CD14-positive monocyte (primary cell): ENCODE measurements at regions not wholly inside any gene's neighbourhood (a gene's known extent, or its start where the extent isn't known, plus 50 kb on each side); places are given as distances from the start of the nearest gene placed in this dataset.

Experiments used
- DNase-seq, 3 donors: peaks; one replicate each; pipeline ENCODE4 v3.0.0-alpha.2; 2011 to 2022
- H2AFZ ChIP-seq: 2 replicates; pipeline ENCODE4 v1.6.0; 2012; ENCODE audit warnings: mild to moderate bottlenecking, low read depth, low read length, inconsistent platforms; ENCODE audit not compliant: insufficient read depth, poor library complexity, severe bottlenecking
- H3K27ac ChIP-seq, 2 donors: 1 replicate in 1 of 2; 2 replicates in 1 of 2; pipeline ENCODE4 v1.5.1; 2012 to 2013; ENCODE audit warnings: low read length in 2 of 2, control low read depth in 1 of 2, inconsistent platforms in 1 of 2, low read depth in 1 of 2, mild to moderate bottlenecking in 1 of 2
- H3K27me3 ChIP-seq, 2 donors: one replicate each; pipeline versions ENCODE4 v1.6.0 to v1.6.1; 2011 to 2013; ENCODE audit warnings: low read length in 2 of 2; ENCODE audit not compliant: control insufficient read depth in 2 of 2, insufficient read depth in 2 of 2
- H3K36me3 ChIP-seq, 2 donors: replicated peaks in 1 of 2; 1 replicate in 1 of 2; 2 replicates in 1 of 2; pipeline versions ENCODE4 v1.5.1 to v1.6.1; 2012 to 2013; ENCODE audit warnings: low read length in 2 of 2, control low read depth in 1 of 2, inconsistent platforms in 1 of 2, mild to moderate bottlenecking in 1 of 2; ENCODE audit not compliant: insufficient read depth in 2 of 2, control insufficient read depth in 1 of 2
- H3K4me1 ChIP-seq, 2 donors: 1 replicate in 1 of 2; 2 replicates in 1 of 2; pipeline versions ENCODE4 v1.5.1 to v1.6.1; 2012 to 2013; ENCODE audit warnings: low read length in 2 of 2, control low read depth in 1 of 2, inconsistent platforms in 1 of 2, mild to moderate bottlenecking in 1 of 2, moderate library complexity in 1 of 2; ENCODE audit not compliant: insufficient read depth in 2 of 2, control insufficient read depth in 1 of 2
- H3K4me2 ChIP-seq: replicated peaks from 2 replicates; pipeline ENCODE3; 2012; ENCODE audit warnings: low read length, moderate library complexity, mild to moderate bottlenecking; ENCODE audit not compliant: poor library complexity, severe bottlenecking; ENCODE audit errors: extremely low read depth
- H3K4me3 ChIP-seq, 3 experiments: fragments of 200-600 bp in 1 of 3; sonication (generic) in 1 of 3; replicated peaks in 1 of 3; 1 replicate in 2 of 3; 2 replicates in 1 of 3; pipeline ENCODE4 v1.5.1; 2011 to 2013; ENCODE audit warnings: low read length in 3 of 3, mild to moderate bottlenecking in 3 of 3, control low read depth in 2 of 3, low read depth in 2 of 3, inconsistent platforms in 1 of 3, moderate library complexity in 1 of 3
- H3K79me2 ChIP-seq: 2 replicates; pipeline ENCODE4 v1.6.0; 2012; ENCODE audit warnings: mild to moderate bottlenecking, control low read depth, inconsistent platforms, low read length, moderate library complexity; ENCODE audit not compliant: insufficient read depth
- H3K9ac ChIP-seq: 2 replicates; pipeline ENCODE4 v1.6.0; 2017; ENCODE audit warnings: low read length, mild to moderate bottlenecking; ENCODE audit not compliant: insufficient read depth, poor library complexity, severe bottlenecking
- H3K9me3 ChIP-seq, 2 donors: replicated peaks in 1 of 2; 1 replicate in 1 of 2; 2 replicates in 1 of 2; pipeline versions ENCODE4 v1.5.1 to v1.6.1; 2012 to 2013; ENCODE audit warnings: low read length in 2 of 2, control low read depth in 1 of 2; ENCODE audit not compliant: control insufficient read depth in 1 of 2, insufficient read depth in 1 of 2
- H4K20me1 ChIP-seq: 2 replicates; pipeline ENCODE4 v1.6.0; 2012; ENCODE audit warnings: mild to moderate bottlenecking, low read length, control low read depth, moderate library complexity; ENCODE audit not compliant: insufficient read depth
- H3K27ac Mint-ChIP-seq, 7 donors: one replicate each; pipeline ENCODE4 v1.8.0; 2020; ENCODE audit warnings: mild to moderate bottlenecking in 7 of 7, mixed read lengths in 7 of 7, moderate library complexity in 6 of 7, inconsistent platforms in 2 of 7
- H3K27me3 Mint-ChIP-seq, 3 donors: one replicate each; pipeline ENCODE4 v1.8.0; 2021 to 2022; ENCODE audit warnings: low read depth in 3 of 3, mild to moderate bottlenecking in 3 of 3, mixed read lengths in 3 of 3, moderate library complexity in 3 of 3, inconsistent platforms in 1 of 3
- H3K36me3 Mint-ChIP-seq, 2 donors: one replicate each; pipeline ENCODE4 v1.8.0; 2020; ENCODE audit warnings: mixed read lengths in 2 of 2, inconsistent platforms in 1 of 2, mild to moderate bottlenecking in 1 of 2
- H3K4me1 Mint-ChIP-seq: one replicate; pipeline ENCODE4 v1.8.0; 2020; ENCODE audit warnings: mild to moderate bottlenecking, mixed read lengths
- H3K4me3 Mint-ChIP-seq, 2 donors: one replicate each; pipeline ENCODE4 v1.8.0; 2020; ENCODE audit warnings: mild to moderate bottlenecking in 2 of 2, mixed read lengths in 2 of 2, moderate library complexity in 1 of 2
- H3K9me3 Mint-ChIP-seq, 7 donors: one replicate each; pipeline ENCODE4 v1.8.0; 2020 to 2022; ENCODE audit warnings: mixed read lengths in 7 of 7, mild to moderate bottlenecking in 6 of 7, moderate library complexity in 6 of 7, inconsistent platforms in 2 of 7
- WGBS: methylation state at CpG from one replicate; pipeline ENCODE4 v1.1.5; 2013; ENCODE audit warnings: missing lambda C conversion rate; ENCODE audit not compliant: insufficient coverage; 5-methylcytosine and 5-hydroxymethylcytosine counted together
- intact Hi-C, 2 donors: fragments of 100-400 bp; cut with micrococcal nuclease; formaldehyde crosslinking; loops; one replicate each; pipeline versions ENCODE4 v1.15.0 to v1.15.1; 2023
- TF ChIP-seq, protein P1 (sequence below): fragments of 200-600 bp; IDR thresholded peaks from one replicate; pipeline ENCODE4 v1.8.0; 2022; ENCODE audit warnings: antibody characterized with exemption, mild to moderate bottlenecking

DNA sequence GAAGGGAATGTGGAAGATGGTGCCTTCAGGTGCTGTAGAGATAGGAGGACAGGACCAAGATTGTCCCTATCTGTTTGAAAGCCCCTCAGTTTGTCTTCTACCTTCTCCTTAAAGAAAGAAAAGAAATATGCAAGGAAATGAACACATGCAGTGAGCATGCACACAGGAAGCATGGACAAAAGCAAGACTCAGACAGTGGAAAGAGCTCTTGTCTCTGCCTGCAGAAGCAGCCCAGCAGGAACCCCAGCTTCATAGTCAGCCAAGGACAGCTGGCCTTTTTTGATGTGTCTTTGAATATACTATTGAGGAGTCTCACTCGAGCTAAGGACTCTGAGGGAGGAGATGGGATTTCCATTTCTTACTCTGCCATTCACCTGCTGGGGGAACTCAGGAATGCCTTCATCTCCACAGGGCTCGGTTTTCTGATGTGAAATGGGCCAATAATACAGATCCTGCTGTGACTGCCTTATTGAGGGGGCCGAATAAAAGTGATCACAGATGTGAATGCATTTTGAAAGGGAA is 132.5 kb upstream of the ADRA1B start:
- H3K4me1 ChIP-seq, result no peaks in the 10 kb centered on the region
- TF ChIP-seq, protein P1, sequence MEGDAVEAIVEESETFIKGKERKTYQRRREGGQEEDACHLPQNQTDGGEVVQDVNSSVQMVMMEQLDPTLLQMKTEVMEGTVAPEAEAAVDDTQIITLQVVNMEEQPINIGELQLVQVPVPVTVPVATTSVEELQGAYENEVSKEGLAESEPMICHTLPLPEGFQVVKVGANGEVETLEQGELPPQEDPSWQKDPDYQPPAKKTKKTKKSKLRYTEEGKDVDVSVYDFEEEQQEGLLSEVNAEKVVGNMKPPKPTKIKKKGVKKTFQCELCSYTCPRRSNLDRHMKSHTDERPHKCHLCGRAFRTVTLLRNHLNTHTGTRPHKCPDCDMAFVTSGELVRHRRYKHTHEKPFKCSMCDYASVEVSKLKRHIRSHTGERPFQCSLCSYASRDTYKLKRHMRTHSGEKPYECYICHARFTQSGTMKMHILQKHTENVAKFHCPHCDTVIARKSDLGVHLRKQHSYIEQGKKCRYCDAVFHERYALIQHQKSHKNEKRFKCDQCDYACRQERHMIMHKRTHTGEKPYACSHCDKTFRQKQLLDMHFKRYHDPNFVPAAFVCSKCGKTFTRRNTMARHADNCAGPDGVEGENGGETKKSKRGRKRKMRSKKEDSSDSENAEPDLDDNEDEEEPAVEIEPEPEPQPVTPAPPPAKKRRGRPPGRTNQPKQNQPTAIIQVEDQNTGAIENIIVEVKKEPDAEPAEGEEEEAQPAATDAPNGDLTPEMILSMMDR, result no peak
- H3K27ac Mint-ChIP-seq, result no peak overlapping the region
- H3K4me1 Mint-ChIP-seq, result peaks cover 2% of the 10 kb centered on the region
- WGBS, result 100% methylated on average over 1 of the region's 3 CpGs
- H3K36me3 Mint-ChIP-seq, result no peaks in the 10 kb centered on the region
- peaks cover 0 to 6% of the 10 kb centered on the region in 2 donors for H3K27me3 ChIP-seq
- no peak for DNase-seq
- H2AFZ ChIP-seq, result no peak overlapping the region
- H3K9ac ChIP-seq, result no peak overlapping the region
- H3K9me3 Mint-ChIP-seq, result no peaks in the 10 kb centered on the region
- no peak overlapping the region for H3K4me3 ChIP-seq
- no peak overlapping the region for H3K27ac ChIP-seq
- H3K9me3 ChIP-seq, result no peaks in the 10 kb centered on the region
- no peaks in the 10 kb centered on the region for H3K36me3 ChIP-seq
- no peak overlapping the region for H3K4me2 ChIP-seq
- H3K27me3 Mint-ChIP-seq, result peaks cover 4 to 12% (median 8%) of the 10 kb centered on the region in 3 donors
- no peaks in the 10 kb centered on the region for H3K79me2 ChIP-seq
- no peak overlapping the region for H3K4me3 Mint-ChIP-seq
- intact Hi-C loops, result no loop called here
- H4K20me1 ChIP-seq, result no peaks in the 10 kb centered on the region

GRCh38 chr5:159784993-159785392 is 131.3 kb upstream of the ADRA1B start:
- no peak overlapping the region for H3K9ac ChIP-seq
- peaks cover 4 to 12% (median 8%) of the 10 kb centered on the region in 3 donors for H3K27me3 Mint-ChIP-seq
- no peaks in the 10 kb centered on the region for H3K9me3 Mint-ChIP-seq
- no peak overlapping the region for H2AFZ ChIP-seq
- H3K4me3 ChIP-seq, result no peak overlapping the region
- H3K36me3 Mint-ChIP-seq, result no peaks in the 10 kb centered on the region
- peaks cover 0 to 6% of the 10 kb centered on the region in 2 donors for H3K27me3 ChIP-seq
- H3K79me2 ChIP-seq, result no peaks in the 10 kb centered on the region
- H3K4me2 ChIP-seq, result no peak overlapping the region
- no peak overlapping the region for H3K27ac ChIP-seq
- H3K27ac Mint-ChIP-seq, result no peak overlapping the region
- TF ChIP-seq, protein P1, result no peak
- intact Hi-C loops, result no loop called here
- no peaks in the 10 kb centered on the region for H3K36me3 ChIP-seq
- no peaks in the 10 kb centered on the region for H3K9me3 ChIP-seq
- no peaks in the 10 kb centered on the region for H3K4me1 ChIP-seq
- no peaks in the 10 kb centered on the region for H4K20me1 ChIP-seq
- H3K4me1 Mint-ChIP-seq, result no peaks in the 10 kb centered on the region
- H3K4me3 Mint-ChIP-seq, result no peak overlapping the region
- DNase-seq, result no peak
